ENCODE measurements at regions not wholly inside any gene's neighbourhood (a gene's known extent, or its start where the extent isn't known, plus 50 kb on each side); places are given as distances from the start of the nearest gene placed in this dataset.
"Not testable (repeated sequence)": the region's sequence is repeated elsewhere in the genome, so short reads cannot be mapped to it uniquely, and the experiment has no call there.

DNA sequence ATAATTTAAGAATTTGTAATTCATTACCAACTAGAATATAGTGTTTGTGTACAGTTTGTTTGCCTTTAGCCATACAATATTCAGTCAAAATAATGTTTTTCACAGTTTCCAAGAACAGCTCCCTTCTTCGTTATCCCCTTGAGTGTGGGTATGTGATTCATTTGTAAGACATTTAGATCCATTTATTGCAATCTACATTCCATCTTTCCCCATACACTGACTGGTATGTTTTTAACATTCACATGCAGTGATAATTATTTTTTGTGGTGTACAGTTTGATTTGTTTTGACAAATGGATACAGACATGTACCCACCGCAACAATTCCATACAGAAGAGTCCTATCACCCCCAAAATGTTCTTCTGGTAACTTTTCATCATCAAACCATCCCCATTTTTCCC, 589.1 kb upstream of the ADAMTS5 start:
- DNase-seq (no peak), ATAC-seq (ENCODE audit: low read depth) (no peak)
- TF ChIP-seq, protein P1, sequence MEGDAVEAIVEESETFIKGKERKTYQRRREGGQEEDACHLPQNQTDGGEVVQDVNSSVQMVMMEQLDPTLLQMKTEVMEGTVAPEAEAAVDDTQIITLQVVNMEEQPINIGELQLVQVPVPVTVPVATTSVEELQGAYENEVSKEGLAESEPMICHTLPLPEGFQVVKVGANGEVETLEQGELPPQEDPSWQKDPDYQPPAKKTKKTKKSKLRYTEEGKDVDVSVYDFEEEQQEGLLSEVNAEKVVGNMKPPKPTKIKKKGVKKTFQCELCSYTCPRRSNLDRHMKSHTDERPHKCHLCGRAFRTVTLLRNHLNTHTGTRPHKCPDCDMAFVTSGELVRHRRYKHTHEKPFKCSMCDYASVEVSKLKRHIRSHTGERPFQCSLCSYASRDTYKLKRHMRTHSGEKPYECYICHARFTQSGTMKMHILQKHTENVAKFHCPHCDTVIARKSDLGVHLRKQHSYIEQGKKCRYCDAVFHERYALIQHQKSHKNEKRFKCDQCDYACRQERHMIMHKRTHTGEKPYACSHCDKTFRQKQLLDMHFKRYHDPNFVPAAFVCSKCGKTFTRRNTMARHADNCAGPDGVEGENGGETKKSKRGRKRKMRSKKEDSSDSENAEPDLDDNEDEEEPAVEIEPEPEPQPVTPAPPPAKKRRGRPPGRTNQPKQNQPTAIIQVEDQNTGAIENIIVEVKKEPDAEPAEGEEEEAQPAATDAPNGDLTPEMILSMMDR (IDR thresholded peaks at IDR 0.05), result no peak
- Mint-ChIP-seq H3K27ac (no peak overlapping the region), H3K4me3 (no peak overlapping the region), H3K36me3 (ENCODE audit: low read depth) (no peaks in the 10 kb centered on the region), H3K27me3 (no peaks in the 10 kb centered on the region), H3K4me1 (no peaks in the 10 kb centered on the region), H3K9me3 (peaks cover 20% of the 10 kb centered on the region)
- ChIA-PET CTCF (no interaction called here), POLR2A (no interaction called here)
- intact Hi-C loops (cut with micrococcal nuclease), result no loop called here

DNA sequence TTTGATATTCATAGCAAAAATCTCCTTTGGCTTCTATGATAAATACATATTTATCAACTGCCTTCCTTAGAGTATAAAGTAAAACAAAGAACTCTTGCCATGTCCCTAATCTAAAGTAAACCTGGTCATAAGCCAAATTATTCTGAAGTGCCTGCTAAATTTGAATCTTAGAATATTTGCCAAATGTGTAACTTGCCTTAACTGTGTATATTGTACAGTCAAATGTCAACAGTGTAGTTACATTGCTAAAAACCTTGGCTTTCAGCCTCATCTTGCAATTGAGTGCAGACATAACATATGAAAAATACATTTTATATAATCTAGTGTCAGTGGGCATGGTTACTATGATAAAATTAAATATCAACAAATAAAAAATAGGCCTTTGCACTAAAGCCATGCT, 583.4 kb upstream of the ADAMTS5 start:
- CTCF ChIA-PET, result no interaction called here
- intact Hi-C loops (cut with micrococcal nuclease), result no loop called here
- H3K4me3 Mint-ChIP-seq, result no peak overlapping the region
- DNase-seq (no peak), ATAC-seq (ENCODE audit: low read depth) (no peak)
- TF ChIP-seq, protein P1 (IDR thresholded peaks at IDR 0.05), result no peak
- H3K4me1 Mint-ChIP-seq, result no peaks in the 10 kb centered on the region
- POLR2A ChIA-PET, result no interaction called here
- no peaks in the 10 kb centered on the region for H3K27me3 Mint-ChIP-seq
- H3K36me3 Mint-ChIP-seq (ENCODE audit: low read depth), result no peaks in the 10 kb centered on the region
- peaks cover 10% of the 10 kb centered on the region for H3K9me3 Mint-ChIP-seq
- H3K27ac Mint-ChIP-seq, result no peak overlapping the region

DNA sequence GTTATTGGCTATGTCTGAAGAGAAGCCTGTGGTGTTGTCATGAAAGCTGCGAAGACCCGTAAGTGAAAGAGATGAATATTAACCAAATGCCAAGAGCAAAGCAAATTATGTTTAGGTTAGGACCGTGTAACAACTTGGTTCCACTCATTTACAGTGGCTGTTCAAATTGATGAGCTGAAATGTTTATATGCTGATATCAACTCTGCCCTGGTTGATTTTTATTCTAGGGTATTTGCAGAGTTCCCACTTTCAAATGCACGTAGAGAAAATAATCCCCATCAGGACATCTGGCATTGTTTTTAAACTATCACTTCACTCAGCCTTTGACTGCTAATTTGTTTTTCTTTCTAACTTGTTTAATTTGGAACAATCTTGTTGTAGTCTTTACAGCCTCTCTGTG, 581.6 kb upstream of the ADAMTS5 start:
- TF ChIP-seq, protein P1 (IDR thresholded peaks at IDR 0.05), result no peak

DNA sequence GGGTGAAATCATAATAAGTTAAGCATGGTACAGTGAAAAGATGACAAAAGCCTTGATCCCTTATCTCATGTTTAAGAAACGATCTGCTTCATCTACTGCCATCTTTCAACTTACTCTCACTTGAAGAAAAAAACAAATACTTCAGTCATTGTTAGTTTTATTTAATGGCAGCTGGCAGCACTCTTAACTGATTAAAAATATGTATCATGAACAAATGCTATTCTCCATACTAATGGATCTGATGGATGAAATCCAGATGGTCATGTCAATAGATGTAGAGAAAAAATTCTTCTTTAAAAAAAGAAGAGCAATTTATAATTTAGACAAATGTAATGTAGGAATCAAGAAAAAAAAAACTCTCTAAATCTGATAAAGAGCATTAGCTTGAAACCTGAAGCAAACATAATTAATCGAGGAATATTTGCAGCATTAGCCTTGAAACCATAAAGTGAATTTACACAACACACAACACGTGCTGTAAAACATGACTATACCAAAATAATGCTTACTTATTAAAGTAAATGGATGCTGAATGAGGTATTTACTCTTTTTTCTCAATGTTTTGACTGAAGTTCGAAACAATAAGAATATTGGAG, 579.0 kb upstream of the ADAMTS5 start:
- TF ChIP-seq, protein P1 (IDR thresholded peaks at IDR 0.05), result no peak
- no peaks in the 10 kb centered on the region for H3K27me3 Mint-ChIP-seq
- DNase-seq (no peak), ATAC-seq (ENCODE audit: low read depth) (no peak)
- H3K9me3 Mint-ChIP-seq, result peaks cover 6% of the 10 kb centered on the region
- ChIA-PET POLR2A (no interaction called here), CTCF (no interaction called here)
- no peaks in the 10 kb centered on the region for H3K36me3 Mint-ChIP-seq (ENCODE audit: low read depth)
- intact Hi-C loops (cut with micrococcal nuclease), result no loop called here
- no peaks in the 10 kb centered on the region for H3K4me1 Mint-ChIP-seq
- no peak overlapping the region for H3K27ac Mint-ChIP-seq
- H3K4me3 Mint-ChIP-seq, result no peak overlapping the region

More for the DNA sequence above, 581.6 kb upstream of the ADAMTS5 start:
- ChIA-PET CTCF (no interaction called here), POLR2A (no interaction called here)
- ATAC-seq (ENCODE audit: low read depth), result no peak
- Mint-ChIP-seq H3K27me3 (no peaks in the 10 kb centered on the region), H3K9me3 (peaks cover 13% of the 10 kb centered on the region), H3K36me3 (ENCODE audit: low read depth) (no peaks in the 10 kb centered on the region), H3K27ac (no peak overlapping the region), H3K4me3 (no peak overlapping the region), H3K4me1 (no peaks in the 10 kb centered on the region)
- intact Hi-C loops (cut with micrococcal nuclease), result no loop called here
- no peak for DNase-seq

DNA sequence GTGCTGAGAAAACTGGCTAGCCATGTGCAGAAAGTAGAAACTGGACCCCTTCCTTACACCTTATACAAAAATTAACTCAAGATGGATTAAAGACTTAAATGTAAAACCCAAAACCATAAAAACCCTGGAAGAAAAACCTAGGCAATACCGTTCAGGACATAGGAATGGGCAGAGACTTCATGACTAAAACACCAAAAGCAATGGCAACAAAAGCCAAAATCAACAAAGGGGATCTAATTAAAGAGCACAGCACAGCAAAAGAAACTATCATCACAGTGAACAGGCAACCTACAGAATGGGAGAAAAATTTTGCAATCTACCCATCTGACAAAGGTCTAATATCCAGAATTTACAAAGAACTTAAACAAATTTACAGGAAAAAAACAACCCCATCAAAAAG, 575.2 kb upstream of the ADAMTS5 start:
- H3K36me3 Mint-ChIP-seq (ENCODE audit: low read depth); POLR2A ChIA-PET; H3K27me3 Mint-ChIP-seq; H3K27ac Mint-ChIP-seq; H3K4me3 Mint-ChIP-seq; ATAC-seq (ENCODE audit: low read depth); intact Hi-C loops (cut with micrococcal nuclease); H3K4me1 Mint-ChIP-seq; CTCF ChIA-PET; DNase-seq: not testable (repeated sequence)
- H3K9me3 Mint-ChIP-seq, result peaks cover 13% of the 10 kb centered on the region

- ChIA-PET CTCF (no interaction called here), POLR2A (no interaction called here)
- H3K27me3 Mint-ChIP-seq, result no peaks in the 10 kb centered on the region
- DNase-seq (no peak), ATAC-seq (ENCODE audit: low read depth) (no peak)
- no peaks in the 10 kb centered on the region for H3K36me3 Mint-ChIP-seq (ENCODE audit: low read depth)
- H3K4me3 Mint-ChIP-seq, result no peak overlapping the region
- no peaks in the 10 kb centered on the region for H3K4me1 Mint-ChIP-seq
- no peak overlapping the region for H3K27ac Mint-ChIP-seq
- TF ChIP-seq, protein P1 (IDR thresholded peaks at IDR 0.05), result no peak
- intact Hi-C loops (cut with micrococcal nuclease), result no loop called here
- peaks cover 7% of the 10 kb centered on the region for H3K9me3 Mint-ChIP-seq
These were observed 569.4 kb upstream of the ADAMTS5 start for GRCh38 chr21:27536319-27536718.

Data from activated B cell treated with CpG ODN at 0.5 μM for 24 hours (primary cell).